IPS-18a (cell line): ENCODE measurements at regions not wholly inside any gene's neighbourhood (a gene's known extent, or its start where the extent isn't known, plus 50 kb on each side); places are given as distances from the start of the nearest gene placed in this dataset.

Experiments
- H3K27ac ChIP-seq: one replicate; pipeline ENCODE4 v1.5.1; 2013; ENCODE audit warnings: low read length
- H3K27me3 ChIP-seq: one replicate; pipeline ENCODE4 v1.6.1; 2013; ENCODE audit warnings: mild to moderate bottlenecking, low read length; ENCODE audit not compliant: control insufficient read depth, insufficient read depth
- H3K36me3 ChIP-seq: one replicate; pipeline ENCODE4 v1.6.1; 2013; ENCODE audit warnings: low read depth, low read length; ENCODE audit not compliant: control insufficient read depth
- H3K4me1 ChIP-seq: one replicate; pipeline ENCODE4 v1.6.1; 2013; ENCODE audit warnings: low read depth, low read length; ENCODE audit not compliant: control insufficient read depth
- H3K4me3 ChIP-seq: one replicate; pipeline ENCODE4 v1.5.1; 2013; ENCODE audit warnings: low read length
- H3K9ac ChIP-seq: one replicate; pipeline ENCODE4 v1.6.1; 2013; ENCODE audit warnings: mild to moderate bottlenecking, low read length, moderate library complexity
- H3K9me3 ChIP-seq: one replicate; pipeline ENCODE4 v1.6.1; 2013; ENCODE audit warnings: low read depth, low read length; ENCODE audit not compliant: control insufficient read depth

GRCh38 chr11:23111527-23111926 lies 251.3 kb upstream of the CCDC179 start:
- Histone ChIP-seq H3K4me1 (peaks cover 18% of the 10 kb centered on the region), H3K27me3 (no peaks in the 10 kb centered on the region), H3K9ac (no peak overlapping the region)

GRCh38 chr11:23112390-23112789 lies 252.1 kb upstream of the CCDC179 start:
- Histone ChIP-seq H3K27me3 (no peaks in the 10 kb centered on the region), H3K36me3 (no peaks in the 10 kb centered on the region), H3K9ac (no peak overlapping the region), H3K9me3 (peaks cover 5% of the 10 kb centered on the region), H3K27ac (no peak overlapping the region), H3K4me1 (peaks cover 18% of the 10 kb centered on the region), H3K4me3 (no peak overlapping the region)

More at GRCh38 chr11:23111527-23111926, 251.3 kb upstream of the CCDC179 start:
- Histone ChIP-seq H3K36me3 (no peaks in the 10 kb centered on the region), H3K27ac (no peak overlapping the region), H3K4me3 (no peak overlapping the region), H3K9me3 (peaks cover 4% of the 10 kb centered on the region)

DNA sequence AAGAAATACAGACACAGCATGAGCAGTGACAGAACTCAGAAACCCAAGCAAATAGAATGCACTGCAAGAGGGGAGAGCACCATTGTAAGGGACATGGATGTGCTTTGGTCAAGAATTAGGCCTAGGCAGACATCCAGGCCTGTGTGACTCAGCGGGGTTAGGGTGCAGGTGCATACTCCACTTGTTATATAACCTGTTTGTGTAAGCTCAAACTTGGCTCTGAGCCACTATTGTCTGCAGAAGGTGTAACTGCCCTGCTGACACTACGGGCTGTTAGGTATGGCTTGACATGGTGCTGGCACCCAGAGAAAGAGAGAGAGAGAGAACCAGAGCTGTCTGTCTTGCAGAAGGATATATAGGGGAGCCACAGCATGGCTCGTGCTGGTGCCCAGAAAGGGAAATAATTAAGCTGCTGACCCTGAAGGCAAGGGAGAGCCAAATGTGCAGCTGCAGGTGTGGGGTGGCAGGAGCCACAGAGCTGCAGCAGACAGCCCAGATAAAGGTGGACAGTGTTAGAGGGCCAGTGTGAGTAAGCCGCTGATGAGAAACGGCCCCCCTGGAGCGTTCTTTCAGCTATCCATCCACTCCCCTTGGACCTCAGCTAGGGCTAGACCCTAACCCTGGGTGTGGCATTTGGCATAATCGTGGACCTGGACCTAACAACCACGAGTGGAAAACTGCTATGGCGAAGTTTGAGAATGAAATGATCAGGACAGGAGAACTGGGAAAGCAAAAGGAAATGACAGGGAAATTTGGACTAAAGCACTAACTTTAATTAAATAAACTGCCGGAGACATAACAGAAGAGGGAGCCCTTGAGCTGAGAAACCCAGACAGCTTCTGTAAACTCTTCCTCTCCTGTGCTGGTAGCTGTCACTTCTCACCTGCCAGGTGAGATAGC lies 253.0 kb upstream of the CCDC179 start:
- Histone ChIP-seq H3K9ac (no peak overlapping the region), H3K27me3 (no peaks in the 10 kb centered on the region), H3K4me1 (peaks cover 18% of the 10 kb centered on the region), H3K27ac (no peak overlapping the region), H3K36me3 (no peaks in the 10 kb centered on the region), H3K9me3 (peaks cover 5% of the 10 kb centered on the region), H3K4me3 (no peak overlapping the region)

DNA sequence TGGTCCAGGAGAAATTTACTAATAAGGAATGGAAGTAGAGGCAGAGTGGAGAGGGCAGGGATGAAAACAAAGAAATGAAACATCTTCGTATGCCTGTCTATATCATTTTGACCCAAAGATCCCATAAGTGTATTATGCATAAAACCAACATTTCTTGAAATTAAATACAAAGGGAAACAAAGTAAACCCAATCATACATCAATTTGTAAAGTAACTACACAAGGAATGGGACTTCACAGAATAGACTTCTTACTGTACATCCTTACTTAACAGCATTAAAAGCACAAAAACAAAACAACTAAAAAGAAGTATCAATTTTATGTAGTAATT lies 253.6 kb upstream of the CCDC179 start:
- Histone ChIP-seq H3K4me3 (no peak overlapping the region), H3K27me3 (no peaks in the 10 kb centered on the region), H3K36me3 (no peaks in the 10 kb centered on the region), H3K27ac (no peak overlapping the region), H3K9me3 (peaks cover 5% of the 10 kb centered on the region), H3K9ac (no peak overlapping the region), H3K4me1 (peaks cover 18% of the 10 kb centered on the region)

DNA sequence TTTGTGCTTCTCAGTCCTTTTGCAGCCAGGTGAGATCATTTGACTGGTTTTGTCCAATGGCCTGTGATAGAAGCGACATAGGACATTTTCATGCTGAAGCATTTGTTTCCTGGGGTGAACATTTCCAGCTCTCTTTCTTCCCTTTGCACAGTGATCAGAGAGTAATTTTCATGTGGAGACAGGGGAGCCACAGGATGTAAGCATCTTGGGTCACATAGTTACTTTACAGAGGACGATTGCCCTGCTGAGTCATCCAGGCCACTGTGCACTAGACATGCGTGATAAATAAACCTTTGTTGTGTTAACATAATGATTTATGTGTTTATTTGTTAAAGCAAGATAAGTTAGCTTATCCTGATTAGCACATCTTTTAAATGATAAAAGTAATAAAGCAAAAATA lies 263.5 kb upstream of the CCDC179 start:
- no peaks in the 10 kb centered on the region for H3K9me3 ChIP-seq
- H3K4me3 ChIP-seq: no peak overlapping the region
- no peaks in the 10 kb centered on the region for H3K36me3 ChIP-seq
- H3K27ac ChIP-seq: no peak overlapping the region
- no peaks in the 10 kb centered on the region for H3K4me1 ChIP-seq
- H3K27me3 ChIP-seq: no peaks in the 10 kb centered on the region
- no peak overlapping the region for H3K9ac ChIP-seq

GRCh38 chr11:23124249-23124648 lies 264.0 kb upstream of the CCDC179 start:
- no peak overlapping the region for H3K27ac ChIP-seq
- H3K4me1 ChIP-seq: no peaks in the 10 kb centered on the region
- no peak overlapping the region for H3K9ac ChIP-seq
- H3K27me3 ChIP-seq: no peaks in the 10 kb centered on the region
- no peaks in the 10 kb centered on the region for H3K9me3 ChIP-seq
- H3K4me3 ChIP-seq: no peak overlapping the region
- H3K36me3 ChIP-seq: no peaks in the 10 kb centered on the region

GRCh38 chr11:23124996-23125395 lies 264.7 kb upstream of the CCDC179 start:
- H3K4me1 ChIP-seq: no peaks in the 10 kb centered on the region
- H3K27ac ChIP-seq: no peak overlapping the region
- H3K9me3 ChIP-seq: peaks cover 3% of the 10 kb centered on the region
- no peak overlapping the region for H3K9ac ChIP-seq
- no peaks in the 10 kb centered on the region for H3K36me3 ChIP-seq
- H3K4me3 ChIP-seq: no peak overlapping the region
- no peaks in the 10 kb centered on the region for H3K27me3 ChIP-seq

DNA sequence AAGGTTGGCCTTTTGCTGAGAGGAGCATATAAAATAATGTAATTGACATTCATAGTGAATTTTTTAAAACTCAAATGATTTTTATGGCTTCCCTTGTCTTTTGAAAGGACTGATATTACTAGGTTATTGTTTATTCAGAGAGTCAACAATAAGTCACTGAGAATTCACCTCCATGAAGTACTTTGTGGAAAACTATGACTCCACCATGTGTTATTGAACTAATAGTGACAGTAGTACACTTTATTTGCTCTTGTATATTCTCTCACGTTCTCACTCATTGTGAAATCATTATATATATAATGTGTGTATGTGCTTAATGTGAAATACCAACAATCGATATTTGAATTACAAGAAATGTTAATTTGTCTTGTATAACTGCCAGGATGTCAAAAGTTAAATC lies 267.4 kb upstream of the CCDC179 start:
- Histone ChIP-seq H3K27ac (no peak overlapping the region), H3K9ac (no peak overlapping the region), H3K36me3 (no peaks in the 10 kb centered on the region), H3K9me3 (peaks cover 3% of the 10 kb centered on the region), H3K27me3 (no peaks in the 10 kb centered on the region), H3K4me3 (no peak overlapping the region), H3K4me1 (no peaks in the 10 kb centered on the region)

DNA sequence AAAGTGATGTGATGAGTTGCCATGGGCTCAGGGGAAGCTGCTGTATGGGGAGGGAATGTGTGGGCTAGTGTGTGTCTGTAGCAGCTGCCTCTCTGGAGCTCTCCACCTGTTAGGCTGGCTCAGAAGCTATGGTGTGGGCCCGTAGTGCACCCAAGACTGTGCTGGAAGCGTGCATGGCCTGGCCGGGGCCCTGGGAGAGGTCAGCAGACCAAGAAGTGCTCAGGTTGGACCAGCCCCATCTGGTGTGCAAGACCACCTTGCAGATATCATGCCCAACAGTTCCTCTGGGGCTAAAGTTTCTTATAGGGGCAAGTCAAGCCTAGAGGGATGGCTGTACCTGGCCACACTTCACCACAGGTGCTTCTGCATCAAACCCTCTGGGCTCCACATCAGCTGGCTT lies 274.4 kb upstream of the CCDC179 start:
- H3K9ac ChIP-seq: no peak overlapping the region
- no peak overlapping the region for H3K4me3 ChIP-seq
- H3K4me1 ChIP-seq: peaks cover 4% of the 10 kb centered on the region
- no peaks in the 10 kb centered on the region for H3K9me3 ChIP-seq
- H3K27me3 ChIP-seq: no peaks in the 10 kb centered on the region
- H3K36me3 ChIP-seq: no peaks in the 10 kb centered on the region
- no peak overlapping the region for H3K27ac ChIP-seq

- Histone ChIP-seq H3K4me3 (no peak overlapping the region), H3K4me1 (peaks cover 4% of the 10 kb centered on the region), H3K27ac (no peak overlapping the region), H3K27me3 (no peaks in the 10 kb centered on the region), H3K9me3 (no peaks in the 10 kb centered on the region), H3K9ac (no peak overlapping the region), H3K36me3 (no peaks in the 10 kb centered on the region)
Observed at GRCh38 chr11:23138761-23139160, 278.5 kb upstream of the CCDC179 start.

DNA sequence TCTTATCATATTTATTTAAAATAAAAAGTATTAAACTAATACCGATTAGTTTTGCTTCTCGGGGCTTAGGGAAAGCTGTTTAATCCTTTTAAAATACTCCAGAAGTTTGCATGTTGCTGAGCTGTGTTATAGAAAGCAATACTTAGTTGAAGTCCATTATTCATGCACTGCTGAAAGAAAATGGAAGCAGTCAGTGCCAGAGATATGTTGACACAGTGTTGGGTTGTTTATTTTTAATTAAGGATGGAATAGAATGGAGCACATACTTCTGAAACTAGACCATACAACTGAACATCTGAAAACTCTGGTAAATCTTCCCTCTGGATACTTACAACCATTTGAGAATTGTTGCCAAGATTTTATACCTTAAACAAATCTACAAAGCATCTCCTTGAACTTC lies 282.7 kb upstream of the CCDC179 start:
- Histone ChIP-seq H3K36me3 (no peaks in the 10 kb centered on the region), H3K9ac (no peak overlapping the region), H3K9me3 (no peaks in the 10 kb centered on the region), H3K4me3 (no peak overlapping the region), H3K27ac (no peak overlapping the region), H3K27me3 (no peaks in the 10 kb centered on the region), H3K4me1 (peaks cover 24% of the 10 kb centered on the region)

DNA sequence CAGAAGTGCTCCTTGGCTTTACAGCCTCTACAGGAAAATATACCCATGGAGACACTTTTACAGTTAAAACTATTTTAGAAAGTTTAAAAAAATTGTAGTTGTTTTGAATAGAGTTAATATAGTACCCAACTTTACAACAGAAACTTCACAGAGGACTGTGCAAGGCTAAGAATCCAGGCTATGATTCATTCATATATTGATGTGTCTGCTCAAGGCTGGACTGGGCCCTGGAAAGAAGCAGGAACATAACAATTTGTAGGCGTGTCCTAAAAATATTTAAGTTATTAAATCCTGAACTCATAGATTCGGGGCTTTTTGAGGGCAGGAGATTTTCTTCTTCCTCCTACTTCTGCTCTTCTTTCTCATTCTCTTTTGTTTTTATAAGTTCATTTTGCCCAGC lies 291.5 kb upstream of the CCDC179 start:
- Histone ChIP-seq H3K4me3 (no peak overlapping the region), H3K27ac (no peak overlapping the region), H3K36me3 (no peaks in the 10 kb centered on the region), H3K9me3 (no peaks in the 10 kb centered on the region), H3K9ac (no peak overlapping the region), H3K27me3 (no peaks in the 10 kb centered on the region), H3K4me1 (no peaks in the 10 kb centered on the region)
